Right lung (tissue), 2 donors: ENCODE measurements at regions not wholly inside any gene's neighbourhood (a gene's known extent, or its start where the extent isn't known, plus 50 kb on each side); places are given as distances from the start of the nearest gene placed in this dataset.

Source experiments
- DNase-seq, 2 donors: peaks; one replicate each; pipeline ENCODE4 v3.0.0-alpha.2; 2013

- DNase-seq: no peak
These were observed 203.4 kb downstream of the ZNF648 start for GRCh38 chr1:181858135-181858534.
